HEK293 (cell line): ENCODE measurements at regions not wholly inside any gene's neighbourhood (a gene's known extent, or its start where the extent isn't known, plus 50 kb on each side); places are given as distances from the start of the nearest gene placed in this dataset.

Source experiments
- CTCF ChIP-seq: fragments of 450-650 bp; formaldehyde crosslinking; IDR thresholded peaks from 2 replicates; pipeline ENCODE4 v1.5.1; 2016; ENCODE audit warnings: missing biosample characterization, missing genetic modification characterization
- KLF7 ChIP-seq: fragments of 450-650 bp; formaldehyde crosslinking; IDR thresholded peaks from 2 replicates; pipeline ENCODE4 v1.5.1; 2016; ENCODE audit warnings: missing biosample characterization, missing genetic modification characterization, borderline replicate concordance
- PBX3 ChIP-seq: sonication (generic); formaldehyde crosslinking; IDR thresholded peaks from 2 replicates; pipeline ENCODE4 v1.8.1; 2022; ENCODE audit warnings: mild to moderate bottlenecking, moderate library complexity, missing genetic modification reagents
- SETDB1 ChIP-seq: IDR thresholded peaks from one replicate; pipeline ENCODE4 v1.6.1; 2017; ENCODE audit warnings: mild to moderate bottlenecking, low read length, moderate library complexity, mixed read lengths; ENCODE audit not compliant: insufficient read length
- SP2 ChIP-seq: fragments of 450-650 bp; formaldehyde crosslinking; IDR thresholded peaks from 2 replicates; pipeline ENCODE4 v1.5.1; 2016; ENCODE audit warnings: missing biosample characterization, missing genetic modification characterization
- ZBTB1 ChIP-seq: fragments of 450-650 bp; formaldehyde crosslinking; IDR thresholded peaks from 2 replicates; pipeline ENCODE4 v1.5.1; 2016; ENCODE audit warnings: missing biosample characterization, missing genetic modification characterization
- ZBTB17 ChIP-seq: fragments of 450-650 bp; formaldehyde crosslinking; IDR thresholded peaks from 2 replicates; pipeline ENCODE4 v1.5.1; 2016; ENCODE audit warnings: missing biosample characterization, missing genetic modification characterization
- ZIC2 ChIP-seq: fragments of 450-650 bp; formaldehyde crosslinking; IDR thresholded peaks from 2 replicates; pipeline ENCODE4 v1.5.1; 2016; ENCODE audit warnings: missing biosample characterization, missing genetic modification characterization
- ZNF274 ChIP-seq, 2 experiments: fragments of 200-500 bp in 1 of 2; fragments of 450-650 bp in 1 of 2; sonication (Bioruptor generic) in 1 of 2; formaldehyde crosslinking in 1 of 2; IDR thresholded peaks; 2 replicates each; pipeline versions ENCODE4 v1.5.1 to v1.6.1; 2014 to 2016; ENCODE audit warnings: borderline replicate concordance in 1 of 2, inconsistent platforms in 1 of 2, low read length in 1 of 2, missing biosample characterization in 1 of 2, missing genetic modification characterization in 1 of 2
- ZNF354C ChIP-seq: fragments of 450-650 bp; formaldehyde crosslinking; IDR thresholded peaks from 2 replicates; pipeline ENCODE4 v1.5.1; 2016; ENCODE audit warnings: missing biosample characterization, missing genetic modification characterization, low read depth, borderline replicate concordance
- ZNF362 ChIP-seq: fragments of 450-650 bp; formaldehyde crosslinking; IDR thresholded peaks from 2 replicates; pipeline ENCODE4 v1.5.1; 2016; ENCODE audit warnings: missing biosample characterization, missing genetic modification characterization
- ZSCAN18 ChIP-seq: fragments of 450-650 bp; formaldehyde crosslinking; IDR thresholded peaks from 2 replicates; pipeline ENCODE4 v1.5.1; 2016; ENCODE audit warnings: missing biosample characterization, missing genetic modification characterization

GRCh38 chr12:131555866-131556265 lies 155.0 kb upstream of the SFSWAP start:
- TF ChIP-seq ZIC2 (tag by site-specific recombination) (no peak), ZNF274 (IDR thresholded peaks at IDR 0.05; ENCODE audit: low read length) (no peak), ZNF274 (tag by site-specific recombination; IDR thresholded peaks at IDR 0.05; ENCODE audit: borderline replicate concordance) (no peak), PBX3 (CRISPR knock-in tag) (no peak), SP2 (no peak), CTCF (tag by site-specific recombination) (no peak), ZNF354C (tag by site-specific recombination) (no peak), ZNF362 (no peak), ZSCAN18 (tag by site-specific recombination) (no peak), SETDB1 (no peak), ZBTB1 (tag by site-specific recombination) (no peak), KLF7 (tag by site-specific recombination) (no peak), ZBTB17 (tag by site-specific recombination) (no peak)
